ENCODE measurements at regions not wholly inside any gene's neighbourhood (a gene's known extent, or its start where the extent isn't known, plus 50 kb on each side); places are given as distances from the start of the nearest gene placed in this dataset.

DNA sequence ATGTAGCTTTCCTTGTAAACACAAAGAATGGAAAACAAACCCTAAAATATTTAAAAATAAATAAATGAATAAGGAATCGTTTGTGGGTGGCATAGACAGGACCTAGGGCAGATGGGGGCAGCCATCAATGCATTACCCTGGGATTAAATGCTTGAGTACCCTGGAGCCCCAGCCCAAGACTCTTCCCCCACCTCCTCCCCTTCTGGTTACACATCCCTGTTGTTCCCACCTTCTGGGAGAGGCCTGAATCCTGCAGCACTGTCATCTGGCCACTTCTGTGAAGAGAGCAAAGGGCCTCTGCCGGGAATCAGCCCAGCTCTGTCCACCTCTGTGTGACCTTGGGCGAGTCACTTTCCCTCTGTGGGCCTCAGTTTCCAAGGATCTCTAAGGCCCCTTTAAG is 61.6 kb upstream of the COL13A1 start:
- no peak for DNase-seq

GRCh38 chr10:69741252-69741651 is 60.5 kb upstream of the COL13A1 start:
- no peak for DNase-seq

- DNase-seq = no peak
These were observed 59.9 kb upstream of the COL13A1 start for GRCh38 chr10:69741671-69742355.

GRCh38 chr10:69742356-69742695 is 59.4 kb upstream of the COL13A1 start:
- DNase-seq = no peak

- DNase-seq = no peak
These were observed 58.6 kb upstream of the COL13A1 start for GRCh38 chr10:69742928-69743602.

DNA sequence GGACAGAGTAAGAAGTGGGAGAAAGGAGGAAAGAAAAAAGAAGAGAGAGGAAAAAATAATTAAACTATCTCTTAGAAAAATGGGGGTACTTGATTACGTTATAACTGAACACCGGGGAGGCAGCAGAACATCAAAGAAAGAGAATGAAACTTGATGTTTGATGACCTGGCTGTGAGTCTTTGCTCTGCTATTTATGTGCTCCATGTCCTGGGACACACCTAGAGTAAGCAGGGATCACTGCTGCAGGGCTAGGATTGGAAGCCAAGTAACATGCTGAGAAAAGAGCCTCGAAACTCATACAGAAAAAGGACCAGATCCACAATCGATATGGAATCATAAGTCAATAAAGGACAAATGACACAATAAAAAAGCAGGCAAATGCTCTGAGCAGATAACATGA is 56.7 kb upstream of the COL13A1 start:
- no peak for DNase-seq

DNA sequence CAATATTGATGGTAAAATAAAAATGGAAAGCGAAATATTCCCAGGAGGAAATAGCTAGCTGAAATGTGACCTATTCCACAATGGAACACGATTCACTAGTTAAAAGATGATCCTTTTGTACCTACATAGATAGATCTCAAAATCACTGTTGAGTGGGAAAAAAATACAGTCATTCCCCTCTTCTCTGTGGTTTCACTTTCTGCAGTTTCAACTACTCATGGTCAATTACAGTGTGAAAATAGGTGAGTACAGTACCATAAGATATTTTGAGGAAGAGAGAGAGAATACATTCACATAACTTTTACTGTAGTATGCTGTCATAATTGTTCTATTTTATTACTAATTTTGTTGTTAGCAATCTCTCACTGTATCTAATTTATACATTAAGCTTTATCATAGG is 56.0 kb upstream of the COL13A1 start:
- DNase-seq = no peak

- no peak for DNase-seq
These were observed 54.5 kb upstream of the COL13A1 start for GRCh38 chr10:69747179-69747578.

- DNase-seq = no peak
These were observed 53.1 kb upstream of the COL13A1 start for GRCh38 chr10:69748621-69749020.

GRCh38 chr10:69749178-69750010 is 52.3 kb upstream of the COL13A1 start:
- no peak for DNase-seq

DNA sequence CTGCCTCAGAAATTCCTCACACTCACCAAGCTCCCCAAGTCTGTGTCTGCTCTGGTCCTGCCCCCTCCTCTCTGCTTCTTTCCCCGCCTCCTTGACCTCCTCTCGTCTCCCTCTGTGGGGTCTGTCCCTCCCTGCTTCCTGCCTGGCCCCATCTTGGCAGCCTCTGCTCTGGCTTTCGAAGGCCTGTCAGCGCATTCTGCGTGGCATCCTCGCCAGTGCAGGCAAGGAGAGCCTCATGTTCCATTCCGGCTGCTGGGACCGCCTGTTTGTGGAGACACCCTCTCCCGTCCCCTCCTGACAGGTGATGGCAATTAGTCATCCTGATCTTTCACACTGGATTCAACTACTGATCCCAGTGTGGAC is 51.7 kb upstream of the COL13A1 start:
- no peak for DNase-seq

DNA sequence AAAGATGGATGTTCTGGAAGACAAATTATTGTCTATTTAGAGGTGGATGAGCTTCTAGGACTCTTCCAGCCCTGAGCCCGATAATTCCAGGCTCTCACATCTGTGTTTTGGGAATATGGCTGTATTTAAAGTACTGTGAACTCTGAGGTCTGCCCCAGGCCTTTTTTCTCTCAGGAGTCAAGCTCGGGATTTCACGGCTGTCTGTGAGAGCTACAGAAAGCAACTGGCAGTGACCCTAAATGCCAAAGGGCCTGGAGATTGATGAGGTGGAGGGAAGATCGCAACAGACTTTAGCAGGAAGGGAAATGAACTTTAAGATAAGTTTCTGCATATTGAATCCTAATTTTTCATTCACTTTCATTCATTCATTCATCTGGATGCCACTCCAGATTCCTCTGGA is 51.0 kb upstream of the COL13A1 start:
- DNase-seq = no peak

- DNase-seq = no peak
These were observed 50.5 kb upstream of the COL13A1 start for GRCh38 chr10:69751214-69751613.

Data from right lung (tissue), 2 donors.